HUES48 (cell line): ENCODE measurements at regions not wholly inside any gene's neighbourhood (a gene's known extent, or its start where the extent isn't known, plus 50 kb on each side); places are given as distances from the start of the nearest gene placed in this dataset.
"Not testable (repeated sequence)": the region's sequence is repeated elsewhere in the genome, so short reads cannot be mapped to it uniquely, and the experiment has no call there.

Source experiments
- H3K27ac ChIP-seq: one replicate; pipeline ENCODE4 v1.7.0; 2013; ENCODE audit warnings: low read depth, low read length, inconsistent platforms
- H3K27me3 ChIP-seq: 2 replicates; pipeline ENCODE4 v1.6.1; 2013; ENCODE audit warnings: mild to moderate bottlenecking, low read length; ENCODE audit not compliant: control insufficient read depth, insufficient read depth
- H3K36me3 ChIP-seq: 2 replicates; pipeline ENCODE4 v1.6.1; 2013; ENCODE audit warnings: low read length; ENCODE audit not compliant: control insufficient read depth, insufficient read depth
- H3K4me1 ChIP-seq: 2 replicates; pipeline ENCODE4 v1.6.1; 2013; ENCODE audit warnings: mild to moderate bottlenecking, low read length; ENCODE audit not compliant: control insufficient read depth, insufficient read depth
- H3K4me3 ChIP-seq: 2 replicates; pipeline ENCODE4 v1.5.1; 2013; ENCODE audit warnings: mild to moderate bottlenecking, low read depth, low read length
- H3K9ac ChIP-seq: 2 replicates; pipeline ENCODE4 v1.6.1; 2013; ENCODE audit warnings: mild to moderate bottlenecking, low read depth, low read length, moderate library complexity
- H3K9me3 ChIP-seq: 2 replicates; pipeline ENCODE4 v1.6.1; 2013; ENCODE audit warnings: low read length; ENCODE audit not compliant: control insufficient read depth, insufficient read depth

GRCh38 chr4:101643186-101643837, 147.2 kb upstream of the BANK1 start:
- H3K4me1 ChIP-seq, result 0 out of 2 replicates have a peak, but pooled peaks cover 8% of the 10 kb centered on the region
- no peaks in the 10 kb centered on the region for H3K36me3 ChIP-seq
- no peaks in the 10 kb centered on the region for H3K9me3 ChIP-seq
- H3K27me3 ChIP-seq, result no peaks in the 10 kb centered on the region
- H3K4me3 ChIP-seq, result no peak overlapping the region
- H3K9ac ChIP-seq, result no peak overlapping the region
- H3K27ac ChIP-seq, result no peak overlapping the region

GRCh38 chr4:101632766-101633165, 157.8 kb upstream of the BANK1 start:
- H3K9me3 ChIP-seq, H3K27me3 ChIP-seq, H3K9ac ChIP-seq, H3K4me3 ChIP-seq, H3K4me1 ChIP-seq, H3K36me3 ChIP-seq, H3K27ac ChIP-seq: not testable (repeated sequence)

GRCh38 chr4:101630319-101630986, 160.1 kb upstream of the BANK1 start:
- Histone ChIP-seq H3K4me3 (no peak overlapping the region), H3K27me3 (no peaks in the 10 kb centered on the region), H3K9me3 (no peaks in the 10 kb centered on the region), H3K27ac (no peak overlapping the region), H3K4me1 (no peaks in the 10 kb centered on the region), H3K9ac (no peak overlapping the region), H3K36me3 (no peaks in the 10 kb centered on the region)

DNA sequence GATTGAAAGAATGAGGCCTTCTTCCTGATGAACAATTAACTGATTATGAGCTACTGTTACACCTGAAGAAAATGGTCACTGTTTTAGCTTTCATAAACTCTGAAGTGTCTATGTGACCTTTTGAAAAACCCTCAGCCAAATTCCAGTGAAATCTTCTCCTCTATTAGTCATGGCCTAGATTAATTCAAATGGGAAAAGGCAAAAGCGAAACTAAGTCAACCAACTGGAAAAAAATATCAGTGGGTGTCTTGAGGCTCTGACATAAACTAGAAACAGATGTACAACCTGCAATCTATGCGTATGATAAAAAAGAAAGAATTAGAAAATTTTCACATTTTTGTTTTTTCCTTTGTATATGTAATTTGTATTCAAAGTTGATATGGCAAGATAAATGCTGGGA, 169.4 kb upstream of the BANK1 start:
- H3K27me3 ChIP-seq, result no peaks in the 10 kb centered on the region
- no peak overlapping the region for H3K4me3 ChIP-seq
- H3K4me1 ChIP-seq, result no peaks in the 10 kb centered on the region
- no peak overlapping the region for H3K27ac ChIP-seq
- H3K36me3 ChIP-seq, result no peaks in the 10 kb centered on the region
- no peak overlapping the region for H3K9ac ChIP-seq
- H3K9me3 ChIP-seq, result no peaks in the 10 kb centered on the region

DNA sequence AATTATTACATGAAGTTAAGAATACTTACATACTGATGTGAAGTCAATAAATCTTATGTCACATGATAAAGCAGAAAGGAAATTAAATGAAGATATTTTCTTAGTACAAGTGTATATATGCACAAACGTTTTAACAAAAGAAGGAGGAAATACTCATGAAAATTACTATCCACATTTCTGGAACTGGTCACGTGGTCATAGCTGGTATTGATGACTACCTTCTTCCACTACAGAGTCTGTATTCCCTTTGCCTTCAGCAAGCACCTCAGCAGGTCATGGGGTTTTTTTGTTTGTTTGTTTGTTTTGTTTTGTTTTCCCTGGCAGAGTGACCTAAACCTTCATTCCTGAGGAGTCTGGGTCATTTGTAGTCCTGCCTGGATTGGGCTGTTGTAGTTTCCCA, 174.9 kb upstream of the BANK1 start:
- no peak overlapping the region for H3K27ac ChIP-seq
- no peaks in the 10 kb centered on the region for H3K4me1 ChIP-seq
- H3K4me3 ChIP-seq, result no peak overlapping the region
- no peaks in the 10 kb centered on the region for H3K36me3 ChIP-seq
- H3K9ac ChIP-seq, result no peak overlapping the region
- no peaks in the 10 kb centered on the region for H3K9me3 ChIP-seq
- H3K27me3 ChIP-seq, result no peaks in the 10 kb centered on the region

GRCh38 chr4:101606989-101607388, 183.5 kb upstream of the BANK1 start:
- not testable (repeated sequence) for H3K27me3 ChIP-seq, H3K27ac ChIP-seq, H3K4me1 ChIP-seq, H3K9me3 ChIP-seq, H3K9ac ChIP-seq, H3K4me3 ChIP-seq, H3K36me3 ChIP-seq

DNA sequence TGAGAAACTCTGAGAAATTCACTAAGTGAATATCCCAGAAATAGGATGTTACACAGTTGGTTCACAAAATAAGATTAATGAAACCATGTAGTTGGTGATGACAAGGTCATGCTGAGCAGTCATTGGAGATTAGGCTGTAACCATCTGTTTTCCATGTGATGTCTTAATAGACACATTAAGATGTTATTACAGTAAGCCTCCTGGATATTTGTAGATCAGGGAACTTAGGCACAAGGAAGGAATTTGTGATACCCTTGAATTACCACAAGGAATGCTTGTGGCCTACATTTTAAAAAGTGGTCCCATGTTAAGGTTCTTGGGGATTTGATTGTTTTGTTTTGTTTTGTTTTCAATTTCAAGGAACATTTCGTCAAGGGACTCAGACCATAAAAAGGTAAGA, 185.6 kb upstream of the BANK1 start:
- H3K4me3 ChIP-seq, result no peak overlapping the region
- no peaks in the 10 kb centered on the region for H3K27me3 ChIP-seq
- H3K36me3 ChIP-seq, result no peaks in the 10 kb centered on the region
- H3K4me1 ChIP-seq, result no peaks in the 10 kb centered on the region
- H3K9me3 ChIP-seq, result no peaks in the 10 kb centered on the region
- no peak overlapping the region for H3K27ac ChIP-seq
- H3K9ac ChIP-seq, result no peak overlapping the region

DNA sequence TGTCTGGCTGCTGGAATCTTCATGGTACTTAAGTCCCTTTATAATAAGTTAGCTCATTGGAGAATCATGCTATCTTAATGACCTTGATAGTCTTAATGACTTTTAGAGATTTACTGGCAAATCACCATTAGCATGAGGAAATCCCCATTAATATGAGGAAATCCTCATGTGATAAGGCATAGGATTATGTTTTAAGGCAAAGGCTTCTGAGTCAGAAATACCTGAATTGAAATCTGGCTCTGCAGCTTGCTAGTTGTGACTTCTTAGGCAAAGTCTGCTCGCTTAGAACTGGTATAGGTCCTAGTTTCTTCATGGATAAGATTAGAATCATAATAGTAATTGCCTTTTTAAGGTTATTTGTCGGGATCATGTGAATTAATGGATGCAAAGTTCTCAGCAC, 190.2 kb upstream of the BANK1 start:
- no peak overlapping the region for H3K27ac ChIP-seq
- H3K4me3 ChIP-seq, result no peak overlapping the region
- H3K27me3 ChIP-seq, result no peaks in the 10 kb centered on the region
- H3K9ac ChIP-seq, result no peak overlapping the region
- H3K36me3 ChIP-seq, result no peaks in the 10 kb centered on the region
- H3K4me1 ChIP-seq, result no peaks in the 10 kb centered on the region
- H3K9me3 ChIP-seq, result no peaks in the 10 kb centered on the region

- Histone ChIP-seq H3K4me3 (no peak overlapping the region), H3K9ac (no peak overlapping the region), H3K27me3 (no peaks in the 10 kb centered on the region), H3K36me3 (no peaks in the 10 kb centered on the region), H3K4me1 (no peaks in the 10 kb centered on the region), H3K27ac (no peak overlapping the region), H3K9me3 (no peaks in the 10 kb centered on the region)
Observed at GRCh38 chr4:101599620-101600019, 190.9 kb upstream of the BANK1 start.

DNA sequence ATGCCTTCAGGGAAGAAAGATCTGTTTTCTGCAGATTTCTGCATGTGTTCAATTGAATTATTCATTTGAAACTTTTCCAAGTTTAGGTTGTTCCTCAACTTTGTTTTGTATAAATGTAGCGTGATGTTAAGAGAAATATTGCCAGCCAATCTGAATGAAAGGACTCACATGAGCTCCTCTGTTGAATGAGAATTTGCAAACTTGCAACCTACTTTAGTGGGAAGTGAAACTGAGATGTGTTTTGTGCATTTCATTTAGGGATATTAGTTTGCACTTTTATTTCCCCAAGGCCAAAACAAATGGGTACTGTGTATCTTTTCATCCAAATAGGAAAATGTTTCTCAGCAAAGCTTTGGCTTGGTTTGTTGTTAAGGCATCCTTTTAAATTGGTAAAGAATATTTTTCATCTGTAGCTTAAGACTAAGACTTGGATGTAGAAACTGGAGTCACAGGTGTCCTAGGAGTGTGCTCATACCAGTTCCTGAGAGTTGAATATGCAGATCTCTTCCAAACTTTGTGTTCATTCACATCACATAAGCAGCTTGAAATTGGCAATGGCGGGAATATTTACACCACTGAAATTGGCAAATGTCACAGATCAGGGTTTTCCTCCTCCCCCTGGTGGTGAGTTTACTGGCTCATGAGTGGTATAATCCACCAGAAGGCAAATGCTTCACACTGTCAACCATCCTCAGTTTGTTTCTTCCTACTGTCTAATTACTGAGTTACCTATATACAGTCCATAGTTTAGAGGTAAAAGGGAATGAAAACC, 193.6 kb upstream of the BANK1 start:
- Histone ChIP-seq H3K9ac (no peak overlapping the region), H3K36me3 (no peaks in the 10 kb centered on the region), H3K4me3 (no peak overlapping the region), H3K27me3 (no peaks in the 10 kb centered on the region), H3K9me3 (no peaks in the 10 kb centered on the region), H3K27ac (no peak overlapping the region), H3K4me1 (no peaks in the 10 kb centered on the region)

DNA sequence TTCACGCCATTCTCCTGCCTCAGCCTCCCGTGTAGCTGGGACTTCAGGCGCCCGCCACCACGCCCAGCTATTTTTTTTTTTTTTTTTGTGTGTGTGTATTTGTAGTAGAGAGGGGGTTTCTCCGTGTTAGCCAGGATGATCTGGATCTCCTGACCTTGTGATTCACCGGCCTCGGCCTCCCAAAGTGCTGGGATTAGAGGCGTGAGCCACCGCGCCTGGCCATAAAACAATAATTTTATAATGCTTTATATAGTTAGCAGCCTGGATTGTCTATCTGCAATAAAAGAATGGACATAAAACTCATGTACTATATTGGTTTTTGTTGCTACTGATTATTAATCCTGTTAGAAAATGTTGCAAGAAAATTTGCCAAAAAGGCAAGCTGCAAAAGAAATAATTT, 195.9 kb upstream of the BANK1 start:
- no peaks in the 10 kb centered on the region for H3K9me3 ChIP-seq
- no peak overlapping the region for H3K9ac ChIP-seq
- H3K4me3 ChIP-seq, result no peak overlapping the region
- H3K4me1 ChIP-seq, result no peaks in the 10 kb centered on the region
- H3K36me3 ChIP-seq, result no peaks in the 10 kb centered on the region
- no peak overlapping the region for H3K27ac ChIP-seq
- no peaks in the 10 kb centered on the region for H3K27me3 ChIP-seq
